ENCODE measurements at regions not wholly inside any gene's neighbourhood (a gene's known extent, or its start where the extent isn't known, plus 50 kb on each side); places are given as distances from the start of the nearest gene placed in this dataset.

- no peak overlapping the region for H3K27ac ChIP-seq
- no peak for TF ChIP-seq ZFX (IDR thresholded peaks at IDR 0.05; ENCODE audit: borderline replicate concordance)
- TF ChIP-seq CTCF (IDR thresholded peaks at IDR 0.05): no peak
Measured at GRCh38 chr5:121182788-121183490, 668.7 kb upstream of the FTMT start.

GRCh38 chr5:121188849-121189248 lies 662.8 kb upstream of the FTMT start:
- no peak for TF ChIP-seq ZFX (IDR thresholded peaks at IDR 0.05; ENCODE audit: borderline replicate concordance)
- TF ChIP-seq CTCF (IDR thresholded peaks at IDR 0.05): no peak
- H3K27ac ChIP-seq: no peak overlapping the region

- TF ChIP-seq ZFX (IDR thresholded peaks at IDR 0.05; ENCODE audit: borderline replicate concordance) (no peak), CTCF (IDR thresholded peaks at IDR 0.05) (no peak)
- no peak overlapping the region for H3K27ac ChIP-seq
Measured at GRCh38 chr5:121189342-121190305, 662.1 kb upstream of the FTMT start.

GRCh38 chr5:121199216-121199999 lies 652.3 kb upstream of the FTMT start:
- no peak overlapping the region for H3K27ac ChIP-seq
- TF ChIP-seq CTCF (IDR thresholded peaks at IDR 0.05): no peak
- no peak for TF ChIP-seq ZFX (IDR thresholded peaks at IDR 0.05; ENCODE audit: borderline replicate concordance)

- no peak overlapping the region for H3K27ac ChIP-seq
- TF ChIP-seq ZFX (IDR thresholded peaks at IDR 0.05; ENCODE audit: borderline replicate concordance) (no peak), CTCF (IDR thresholded peaks at IDR 0.05) (no peak)
Measured at GRCh38 chr5:121218086-121218485, 633.6 kb upstream of the FTMT start.

- H3K27ac ChIP-seq: no peak overlapping the region
- TF ChIP-seq CTCF (IDR thresholded peaks at IDR 0.05): no peak
- TF ChIP-seq ZFX (IDR thresholded peaks at IDR 0.05; ENCODE audit: borderline replicate concordance): no peak
Measured at GRCh38 chr5:121221483-121221882, 630.2 kb upstream of the FTMT start.

Measured in 22Rv1 (cell line).